AG04449 (cell line): ENCODE measurements at regions not wholly inside any gene's neighbourhood (a gene's known extent, or its start where the extent isn't known, plus 50 kb on each side); places are given as distances from the start of the nearest gene placed in this dataset.
A peak's percentile ranks its signal among the peaks of the same experiment; 100 is the strongest.

ENCODE experiments used
- CTCF ChIA-PET: fragments of 350-600 bp; formaldehyde crosslinking; extraction: SDS; loops from one replicate; lab custom pipeline; 2021; ENCODE audit warnings: antibody characterized with exemption; lab: Yijun Ruan, JAX
- POLR2A ChIA-PET: fragments of 400-600, 350-600 bp; formaldehyde crosslinking; extraction: SDS; loops from one replicate; lab custom pipeline; 2020; ENCODE audit warnings: antibody characterized with exemption, inconsistent platforms; lab: Yijun Ruan, JAX
- DNase-seq: peaks from one replicate; pipeline ENCODE4 v3.0.0-alpha.2; 2010; ENCODE audit warnings: low read depth, low spot score
- H3K4me3 ChIP-seq: 2 replicates; pipeline ENCODE4 v1.5.1; 2011; ENCODE audit warnings: low read depth, mild to moderate bottlenecking, control low read depth, low read length
- TF ChIP-seq, protein P1 (sequence below): IDR thresholded peaks from one replicate; pipeline ENCODE4 v1.5.1; 2011; ENCODE audit warnings: mild to moderate bottlenecking, moderate library complexity, low read length, control low read depth, inconsistent platforms; ENCODE audit not compliant: insufficient read depth; ENCODE audit errors: missing control alignments

DNA sequence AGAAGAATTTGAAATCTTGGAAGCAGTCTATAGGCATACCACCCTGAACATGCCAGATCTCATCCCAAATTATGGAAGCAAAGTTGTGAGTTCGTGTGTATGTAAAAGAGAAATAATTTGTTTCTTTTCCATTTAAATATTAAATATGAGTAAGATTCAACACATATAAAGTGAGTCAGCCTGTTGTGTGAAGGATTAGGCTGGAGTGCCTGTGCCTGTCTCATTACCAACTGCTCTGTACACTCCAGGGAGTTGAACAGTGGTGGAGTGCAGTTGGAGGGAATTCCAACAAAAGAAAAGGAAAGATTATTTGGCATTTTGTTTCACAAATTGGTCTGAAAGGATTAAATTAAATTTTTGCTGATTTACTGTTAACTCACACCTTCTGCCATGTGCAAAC is 435.6 kb downstream of the FAT4 start:
- CTCF ChIA-PET: interaction anchor here (1.1 to 2.1 kb wide), 2 partner anchors 436 to 467 kb away, joined by 3 to 13 read pairs; partner anchors contain the start of gene FAT4
- POLR2A ChIA-PET: no interaction called here
- no peak for DNase-seq
- no peak overlapping the region for H3K4me3 ChIP-seq
- TF ChIP-seq, protein P1, sequence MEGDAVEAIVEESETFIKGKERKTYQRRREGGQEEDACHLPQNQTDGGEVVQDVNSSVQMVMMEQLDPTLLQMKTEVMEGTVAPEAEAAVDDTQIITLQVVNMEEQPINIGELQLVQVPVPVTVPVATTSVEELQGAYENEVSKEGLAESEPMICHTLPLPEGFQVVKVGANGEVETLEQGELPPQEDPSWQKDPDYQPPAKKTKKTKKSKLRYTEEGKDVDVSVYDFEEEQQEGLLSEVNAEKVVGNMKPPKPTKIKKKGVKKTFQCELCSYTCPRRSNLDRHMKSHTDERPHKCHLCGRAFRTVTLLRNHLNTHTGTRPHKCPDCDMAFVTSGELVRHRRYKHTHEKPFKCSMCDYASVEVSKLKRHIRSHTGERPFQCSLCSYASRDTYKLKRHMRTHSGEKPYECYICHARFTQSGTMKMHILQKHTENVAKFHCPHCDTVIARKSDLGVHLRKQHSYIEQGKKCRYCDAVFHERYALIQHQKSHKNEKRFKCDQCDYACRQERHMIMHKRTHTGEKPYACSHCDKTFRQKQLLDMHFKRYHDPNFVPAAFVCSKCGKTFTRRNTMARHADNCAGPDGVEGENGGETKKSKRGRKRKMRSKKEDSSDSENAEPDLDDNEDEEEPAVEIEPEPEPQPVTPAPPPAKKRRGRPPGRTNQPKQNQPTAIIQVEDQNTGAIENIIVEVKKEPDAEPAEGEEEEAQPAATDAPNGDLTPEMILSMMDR: no peak

DNA sequence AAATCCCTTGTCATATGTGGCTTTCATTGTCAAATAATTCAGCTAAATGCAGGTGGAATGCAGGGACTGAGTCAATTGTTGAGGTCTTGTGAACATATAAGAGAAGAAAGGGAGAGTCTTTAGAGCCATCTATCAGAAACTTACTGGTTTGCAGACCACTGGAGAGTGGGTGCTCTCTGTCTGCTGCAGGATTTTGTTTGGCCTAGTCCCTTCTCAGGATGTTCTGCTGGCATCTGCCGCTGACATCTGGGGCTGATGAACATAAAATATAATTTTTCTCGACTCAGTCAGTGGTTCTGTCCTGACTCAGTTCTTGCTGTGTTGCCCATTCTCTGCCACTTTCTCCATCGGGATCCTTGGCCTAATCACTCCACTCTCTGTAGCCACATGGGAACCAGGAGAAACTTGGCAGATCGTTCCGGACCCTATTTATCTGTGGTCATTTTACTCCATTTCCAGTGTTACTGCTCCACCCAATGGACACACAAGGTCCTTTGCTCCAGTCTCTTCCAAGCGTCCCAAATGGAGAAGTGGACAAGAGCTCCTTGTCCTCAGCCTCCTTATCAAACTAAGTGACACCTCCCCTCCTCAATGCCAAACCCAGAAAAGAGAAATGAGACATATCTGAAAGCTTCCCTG is 436.2 kb downstream of the FAT4 start:
- H3K4me3 ChIP-seq: no peak overlapping the region
- TF ChIP-seq, protein P1: peak; percentile 10
- DNase-seq: no peak
- ChIA-PET POLR2A (no interaction called here), CTCF (interaction anchor here (0.8 to 2.1 kb wide), 6 partner anchors 18 to 468 kb away, joined by 3 to 13 read pairs (median 4); partner anchors contain the start of gene FAT4)

DNA sequence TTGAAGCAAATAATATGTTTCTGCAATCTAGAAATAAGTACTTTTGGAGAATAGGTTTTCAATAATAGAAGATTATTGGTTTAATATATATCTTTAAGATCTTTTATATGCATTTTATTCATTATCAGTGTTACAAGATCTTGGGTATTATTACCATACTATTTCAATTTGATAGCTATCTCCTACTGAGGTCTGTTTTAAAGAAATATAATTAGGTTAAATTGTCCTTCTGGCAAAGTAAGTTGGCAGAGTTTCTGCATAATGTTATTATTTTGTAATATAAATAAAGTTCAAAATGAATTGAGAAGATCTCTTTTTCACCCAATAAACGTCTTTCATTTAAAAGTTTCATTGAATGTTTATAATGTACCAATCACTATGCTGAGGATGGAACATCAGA is 443.7 kb downstream of the FAT4 start:
- POLR2A ChIA-PET: no interaction called here
- no peak for DNase-seq
- H3K4me3 ChIP-seq: no peak overlapping the region
- CTCF ChIA-PET: no interaction called here
- TF ChIP-seq, protein P1: no peak

DNA sequence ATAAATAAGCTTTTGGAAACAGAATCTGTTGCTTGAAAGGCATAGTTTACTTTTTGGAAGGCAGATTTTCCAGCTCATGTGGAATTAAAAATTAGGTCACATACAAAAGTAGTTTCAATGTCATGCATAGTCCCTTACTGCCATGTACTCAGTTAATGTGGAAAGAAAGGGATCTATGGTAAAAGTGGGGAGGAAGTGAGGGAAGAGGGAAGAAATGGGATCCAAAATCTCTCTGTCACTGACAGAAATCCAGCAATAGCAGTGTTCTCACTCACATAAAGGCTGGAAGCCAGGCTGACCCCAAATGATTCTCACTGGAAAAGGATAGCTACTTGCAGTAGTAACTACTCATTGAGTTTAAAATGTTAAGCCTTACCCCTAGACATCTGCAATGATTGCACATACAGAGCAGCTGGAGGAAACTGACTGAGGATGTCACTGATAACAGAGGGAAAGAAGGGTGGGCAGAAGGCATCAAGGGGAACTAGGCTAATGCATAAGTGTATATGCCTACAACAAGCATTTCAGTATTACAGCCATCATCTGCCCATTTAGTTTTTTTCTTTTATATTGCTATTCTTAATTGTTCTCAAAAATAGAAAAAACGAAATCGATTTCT is 445.6 kb downstream of the FAT4 start:
- ChIA-PET CTCF (interaction anchor here (2.0 kb wide), 1 partner anchor 446 kb away, joined by 8 read pairs; the partner anchor contains the start of gene FAT4), POLR2A (no interaction called here)
- no peak overlapping the region for H3K4me3 ChIP-seq
- TF ChIP-seq, protein P1: no peak
- no peak for DNase-seq

DNA sequence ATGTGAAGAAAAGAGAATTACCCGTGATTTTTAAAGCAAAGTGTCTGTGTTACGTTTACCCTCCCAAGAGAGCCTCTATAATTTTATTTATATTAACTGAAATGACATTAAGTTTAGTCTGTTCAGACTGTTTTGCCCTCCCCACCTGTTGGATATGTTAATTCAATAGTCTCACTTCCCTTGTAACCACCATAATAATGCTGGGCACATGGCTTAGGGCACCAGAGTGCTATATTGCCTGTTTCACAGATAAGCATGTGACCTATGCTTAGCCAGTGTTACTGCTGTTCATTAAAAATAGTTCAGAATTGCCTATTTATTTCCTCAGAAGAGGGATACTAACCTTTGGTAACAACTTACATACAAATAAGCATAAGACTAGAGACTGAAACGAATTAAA is 446.2 kb downstream of the FAT4 start:
- CTCF ChIA-PET: interaction anchor here (2.0 kb wide), 1 partner anchor 447 kb away, joined by 8 read pairs; the partner anchor contains the start of gene FAT4
- DNase-seq: no peak
- TF ChIP-seq, protein P1: no peak
- H3K4me3 ChIP-seq: no peak overlapping the region
- POLR2A ChIA-PET: no interaction called here

DNA sequence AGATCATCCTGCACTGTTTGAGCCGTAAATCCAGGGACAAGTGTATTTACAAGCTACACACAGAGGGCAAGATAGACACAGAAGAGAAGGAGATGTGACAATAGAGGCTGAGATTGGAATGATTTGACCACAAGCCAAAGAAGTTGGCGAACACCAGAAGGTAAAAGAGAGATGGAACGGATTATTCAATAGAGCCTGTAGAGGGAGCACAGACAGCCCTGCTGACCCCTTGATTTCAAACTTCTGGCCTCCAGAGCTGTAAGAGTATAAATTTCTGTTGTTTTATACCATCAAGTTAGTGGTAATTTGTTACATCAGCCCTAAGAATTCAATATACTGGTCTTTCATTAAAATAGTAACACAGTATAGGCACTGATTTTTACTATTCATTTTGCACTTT is 447.8 kb downstream of the FAT4 start:
- no peak overlapping the region for H3K4me3 ChIP-seq
- TF ChIP-seq, protein P1: peak; percentile 14
- ChIA-PET POLR2A (no interaction called here), CTCF (interaction anchor here (0.7 kb wide), 1 partner anchor 10 kb away, joined by 3 read pairs; no protein-coding TSS in a partner anchor)
- DNase-seq: no peak
